ENCODE measurements at regions not wholly inside any gene's neighbourhood (a gene's known extent, or its start where the extent isn't known, plus 50 kb on each side); places are given as distances from the start of the nearest gene placed in this dataset.

- TF ChIP-seq GATA3 (IDR thresholded peaks at IDR 0.05; ENCODE audit: low read depth, low read length) (no peak), GATA2 (IDR thresholded peaks at IDR 0.05; ENCODE audit: low read depth, low read length) (no peak)
Observed at GRCh38 chr1:193451606-193452005, 265.2 kb upstream of the B3GALT2 start.
